ENCODE measurements at regions not wholly inside any gene's neighbourhood (a gene's known extent, or its start where the extent isn't known, plus 50 kb on each side); places are given as distances from the start of the nearest gene placed in this dataset.

DNA sequence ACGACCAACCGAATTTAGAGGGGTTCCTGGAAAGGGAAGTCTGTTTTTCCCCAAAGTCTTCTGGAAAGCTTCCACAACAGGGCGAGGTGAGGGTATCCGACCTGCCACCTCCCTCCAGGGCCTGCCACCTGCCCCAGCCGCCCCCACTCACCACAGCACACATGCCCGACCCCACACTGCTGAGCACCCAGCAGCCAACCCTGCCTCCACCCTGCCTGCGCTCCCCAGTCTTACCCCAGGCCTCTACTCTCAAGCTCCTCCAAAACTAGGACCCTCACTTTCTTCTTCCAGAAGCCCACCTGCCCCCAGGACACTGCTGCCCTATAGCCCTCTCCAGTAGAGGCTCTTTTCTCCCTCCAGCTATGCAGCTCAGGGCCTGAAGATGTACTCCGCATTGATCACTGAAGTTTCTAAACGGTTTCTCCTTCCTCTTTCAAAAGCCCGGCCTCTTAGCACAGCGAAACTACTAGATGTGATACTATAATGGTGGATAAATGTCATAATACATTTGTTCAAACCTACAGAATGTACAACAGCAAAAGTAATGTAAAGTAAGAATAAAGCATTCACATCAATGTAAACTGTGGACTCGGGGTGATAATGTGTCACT is 128.8 kb upstream of the SLC1A4 start:
- TF ChIP-seq CTCF (IDR thresholded peaks at IDR 0.05) (no peak), POLR2AphosphoS5 (IDR thresholded peaks at IDR 0.05; ENCODE audit: low read depth, low read length) (no peak), TCF7L2 (IDR thresholded peaks at IDR 0.05; ENCODE audit: low read depth, low read length) (no peak), SIN3A (IDR thresholded peaks at IDR 0.05; ENCODE audit: borderline replicate concordance, insufficient read depth, low read depth, low read length) (no peak)
- TF ChIP-seq, protein P1, sequence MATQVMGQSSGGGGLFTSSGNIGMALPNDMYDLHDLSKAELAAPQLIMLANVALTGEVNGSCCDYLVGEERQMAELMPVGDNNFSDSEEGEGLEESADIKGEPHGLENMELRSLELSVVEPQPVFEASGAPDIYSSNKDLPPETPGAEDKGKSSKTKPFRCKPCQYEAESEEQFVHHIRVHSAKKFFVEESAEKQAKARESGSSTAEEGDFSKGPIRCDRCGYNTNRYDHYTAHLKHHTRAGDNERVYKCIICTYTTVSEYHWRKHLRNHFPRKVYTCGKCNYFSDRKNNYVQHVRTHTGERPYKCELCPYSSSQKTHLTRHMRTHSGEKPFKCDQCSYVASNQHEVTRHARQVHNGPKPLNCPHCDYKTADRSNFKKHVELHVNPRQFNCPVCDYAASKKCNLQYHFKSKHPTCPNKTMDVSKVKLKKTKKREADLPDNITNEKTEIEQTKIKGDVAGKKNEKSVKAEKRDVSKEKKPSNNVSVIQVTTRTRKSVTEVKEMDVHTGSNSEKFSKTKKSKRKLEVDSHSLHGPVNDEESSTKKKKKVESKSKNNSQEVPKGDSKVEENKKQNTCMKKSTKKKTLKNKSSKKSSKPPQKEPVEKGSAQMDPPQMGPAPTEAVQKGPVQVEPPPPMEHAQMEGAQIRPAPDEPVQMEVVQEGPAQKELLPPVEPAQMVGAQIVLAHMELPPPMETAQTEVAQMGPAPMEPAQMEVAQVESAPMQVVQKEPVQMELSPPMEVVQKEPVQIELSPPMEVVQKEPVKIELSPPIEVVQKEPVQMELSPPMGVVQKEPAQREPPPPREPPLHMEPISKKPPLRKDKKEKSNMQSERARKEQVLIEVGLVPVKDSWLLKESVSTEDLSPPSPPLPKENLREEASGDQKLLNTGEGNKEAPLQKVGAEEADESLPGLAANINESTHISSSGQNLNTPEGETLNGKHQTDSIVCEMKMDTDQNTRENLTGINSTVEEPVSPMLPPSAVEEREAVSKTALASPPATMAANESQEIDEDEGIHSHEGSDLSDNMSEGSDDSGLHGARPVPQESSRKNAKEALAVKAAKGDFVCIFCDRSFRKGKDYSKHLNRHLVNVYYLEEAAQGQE (IDR thresholded peaks at IDR 0.05; ENCODE audit: insufficient read depth in 1 of 2, low read depth in 2 of 2, low read length in 1 of 2): no peak
